Esophagus muscularis mucosa (tissue), 3 donors: ENCODE measurements at regions not wholly inside any gene's neighbourhood (a gene's known extent, or its start where the extent isn't known, plus 50 kb on each side); places are given as distances from the start of the nearest gene placed in this dataset.

ENCODE experiments used
- POLR2A ChIP-seq: fragments of 450-650 bp; IDR thresholded peaks from one replicate; pipeline ENCODE4 v1.6.1; 2017; ENCODE audit warnings: antibody characterized with exemption, moderate library complexity, mild to moderate bottlenecking, low read depth
- POLR2AphosphoS5 ChIP-seq, 2 donors: sonication (generic); formaldehyde crosslinking; IDR thresholded peaks; one replicate each; pipeline ENCODE4 v1.6.1; 2017; ENCODE audit warnings: antibody characterized with exemption in 2 of 2
- TF ChIP-seq, protein P1 (sequence below), 3 experiments: fragments of 200-600 bp in 2 of 3; fragments of 450-650 bp in 1 of 3; sonication (generic) in 2 of 3; IDR thresholded peaks; one replicate each; pipeline ENCODE4 v1.5.1; 2017 to 2019; ENCODE audit warnings: antibody characterized with exemption in 3 of 3, mild to moderate bottlenecking in 2 of 3, moderate library complexity in 1 of 3

DNA sequence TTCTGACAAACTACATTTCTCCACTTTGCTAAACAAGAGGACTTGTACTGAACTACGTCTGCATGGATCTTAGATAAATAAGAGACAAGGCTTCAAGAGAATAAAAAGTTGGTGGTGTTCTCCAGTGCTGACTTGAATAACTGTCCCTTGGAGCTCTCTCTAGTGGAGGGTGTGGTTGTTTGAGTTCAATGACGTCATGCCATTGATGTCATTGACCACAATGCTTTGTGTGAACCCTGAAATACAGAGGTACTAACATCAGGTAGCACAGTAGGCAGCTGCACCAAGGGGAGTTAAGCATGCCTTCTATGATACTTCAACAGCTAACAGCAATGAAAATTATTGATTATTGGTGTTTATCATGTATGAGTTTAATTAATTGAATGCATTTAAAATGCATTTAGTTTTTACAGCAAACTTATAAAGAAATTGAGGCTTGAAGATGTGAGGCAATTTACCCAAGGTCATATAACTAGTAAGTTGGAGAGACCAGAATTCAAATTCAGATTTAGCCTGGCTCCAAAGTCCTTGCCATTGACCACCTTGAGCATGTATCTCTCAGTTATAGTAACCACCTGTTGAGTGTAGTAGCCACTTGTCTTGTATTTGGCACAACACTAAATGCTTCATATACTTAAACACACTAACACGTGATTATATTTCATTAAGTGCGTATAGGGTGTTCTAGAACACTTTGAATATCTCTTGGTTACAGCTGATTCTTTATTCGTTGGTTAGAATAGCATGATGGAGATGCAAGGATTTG, 126.0 kb upstream of the ANKRD28 start:
- TF ChIP-seq, protein P1, sequence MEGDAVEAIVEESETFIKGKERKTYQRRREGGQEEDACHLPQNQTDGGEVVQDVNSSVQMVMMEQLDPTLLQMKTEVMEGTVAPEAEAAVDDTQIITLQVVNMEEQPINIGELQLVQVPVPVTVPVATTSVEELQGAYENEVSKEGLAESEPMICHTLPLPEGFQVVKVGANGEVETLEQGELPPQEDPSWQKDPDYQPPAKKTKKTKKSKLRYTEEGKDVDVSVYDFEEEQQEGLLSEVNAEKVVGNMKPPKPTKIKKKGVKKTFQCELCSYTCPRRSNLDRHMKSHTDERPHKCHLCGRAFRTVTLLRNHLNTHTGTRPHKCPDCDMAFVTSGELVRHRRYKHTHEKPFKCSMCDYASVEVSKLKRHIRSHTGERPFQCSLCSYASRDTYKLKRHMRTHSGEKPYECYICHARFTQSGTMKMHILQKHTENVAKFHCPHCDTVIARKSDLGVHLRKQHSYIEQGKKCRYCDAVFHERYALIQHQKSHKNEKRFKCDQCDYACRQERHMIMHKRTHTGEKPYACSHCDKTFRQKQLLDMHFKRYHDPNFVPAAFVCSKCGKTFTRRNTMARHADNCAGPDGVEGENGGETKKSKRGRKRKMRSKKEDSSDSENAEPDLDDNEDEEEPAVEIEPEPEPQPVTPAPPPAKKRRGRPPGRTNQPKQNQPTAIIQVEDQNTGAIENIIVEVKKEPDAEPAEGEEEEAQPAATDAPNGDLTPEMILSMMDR (IDR thresholded peaks at IDR 0.05): no peak
- TF ChIP-seq POLR2A (no peak), POLR2AphosphoS5 (IDR thresholded peaks at IDR 0.05) (no peak)
